WERI-Rb-1 (cell line): ENCODE measurements at regions not wholly inside any gene's neighbourhood (a gene's known extent, or its start where the extent isn't known, plus 50 kb on each side); places are given as distances from the start of the nearest gene placed in this dataset.

ENCODE experiments used
- DNase-seq: peaks from one replicate; pipeline ENCODE4 v3.0.0-alpha.2; 2020
- H3K27ac ChIP-seq: fragments of 250-450 bp; sonication (Bioruptor Pico); 2 replicates; pipeline ENCODE4 v1.5.1; 2020; ENCODE audit warnings: mild to moderate bottlenecking, moderate library complexity
- H3K27me3 ChIP-seq: fragments of 250-450 bp; sonication (Bioruptor Pico); 2 replicates; pipeline ENCODE4 v1.5.1; 2021; ENCODE audit warnings: mild to moderate bottlenecking, low read depth, moderate library complexity; ENCODE audit not compliant: insufficient read depth, severe bottlenecking
- H3K36me3 ChIP-seq: fragments of 250-450 bp; sonication (Bioruptor Pico); 2 replicates; pipeline ENCODE4 v1.5.1; 2020; ENCODE audit warnings: mild to moderate bottlenecking, moderate library complexity
- H3K4me3 ChIP-seq: 2 replicates; pipeline ENCODE4 v1.5.1; 2011; ENCODE audit warnings: low read depth, mild to moderate bottlenecking, control low read depth, low read length
- H3K9me3 ChIP-seq: fragments of 250-450 bp; sonication (Bioruptor Pico); 2 replicates; pipeline ENCODE4 v1.5.1; 2021; ENCODE audit warnings: mild to moderate bottlenecking, moderate library complexity; ENCODE audit not compliant: severe bottlenecking
- CTCF ChIP-seq: IDR thresholded peaks from 2 replicates; pipeline ENCODE4 v1.5.1; 2011; ENCODE audit warnings: low read depth, mild to moderate bottlenecking, control low read depth, inconsistent platforms, low read length

- Histone ChIP-seq H3K4me3 (no peak overlapping the region), H3K36me3 (no peaks in the 10 kb centered on the region), H3K27me3 (no peaks in the 10 kb centered on the region), H3K27ac (no peak overlapping the region), H3K9me3 (no peaks in the 10 kb centered on the region)
- TF ChIP-seq CTCF = no peak
- no peak for DNase-seq
These were observed 324.9 kb upstream of the MEX3C start for GRCh38 chr18:51522338-51522737.

GRCh38 chr18:51522821-51523220, 325.3 kb upstream of the MEX3C start:
- no peak for TF ChIP-seq CTCF
- no peak for DNase-seq
- H3K36me3 ChIP-seq = no peaks in the 10 kb centered on the region
- no peaks in the 10 kb centered on the region for H3K27me3 ChIP-seq
- no peak overlapping the region for H3K27ac ChIP-seq
- H3K4me3 ChIP-seq = no peak overlapping the region
- H3K9me3 ChIP-seq = no peaks in the 10 kb centered on the region

- no peak for DNase-seq
- H3K4me3 ChIP-seq = no peak overlapping the region
- H3K27me3 ChIP-seq = no peaks in the 10 kb centered on the region
- TF ChIP-seq CTCF = no peak
- no peaks in the 10 kb centered on the region for H3K36me3 ChIP-seq
- no peak overlapping the region for H3K27ac ChIP-seq
- H3K9me3 ChIP-seq = no peaks in the 10 kb centered on the region
These were observed 326.2 kb upstream of the MEX3C start for GRCh38 chr18:51523671-51524070.

- Histone ChIP-seq H3K27ac (no peak overlapping the region), H3K27me3 (no peaks in the 10 kb centered on the region), H3K9me3 (no peaks in the 10 kb centered on the region), H3K4me3 (no peak overlapping the region), H3K36me3 (no peaks in the 10 kb centered on the region)
- DNase-seq = no peak
- no peak for TF ChIP-seq CTCF
These were observed 328.2 kb upstream of the MEX3C start for GRCh38 chr18:51525453-51526225.

- no peaks in the 10 kb centered on the region for H3K9me3 ChIP-seq
- no peaks in the 10 kb centered on the region for H3K36me3 ChIP-seq
- H3K4me3 ChIP-seq = no peak overlapping the region
- DNase-seq = no peak
- TF ChIP-seq CTCF = no peak
- no peak overlapping the region for H3K27ac ChIP-seq
- H3K27me3 ChIP-seq = no peaks in the 10 kb centered on the region
These were observed 330.3 kb upstream of the MEX3C start for GRCh38 chr18:51527826-51528225.

GRCh38 chr18:51531501-51531900, 334.0 kb upstream of the MEX3C start:
- TF ChIP-seq CTCF = no peak

More at GRCh38 chr18:51531501-51531900, 334.0 kb upstream of the MEX3C start:
- Histone ChIP-seq H3K27ac (no peak overlapping the region), H3K36me3 (no peaks in the 10 kb centered on the region), H3K4me3 (no peak overlapping the region), H3K27me3 (no peaks in the 10 kb centered on the region), H3K9me3 (no peaks in the 10 kb centered on the region)
- no peak for DNase-seq
